ENCODE measurements at regions not wholly inside any gene's neighbourhood (a gene's known extent, or its start where the extent isn't known, plus 50 kb on each side); places are given as distances from the start of the nearest gene placed in this dataset.

GRCh38 chr10:121073728-121074127 is 222.6 kb downstream of the WDR11 start:
- DNase-seq (ENCODE audit: low spot score) = no peak

DNA sequence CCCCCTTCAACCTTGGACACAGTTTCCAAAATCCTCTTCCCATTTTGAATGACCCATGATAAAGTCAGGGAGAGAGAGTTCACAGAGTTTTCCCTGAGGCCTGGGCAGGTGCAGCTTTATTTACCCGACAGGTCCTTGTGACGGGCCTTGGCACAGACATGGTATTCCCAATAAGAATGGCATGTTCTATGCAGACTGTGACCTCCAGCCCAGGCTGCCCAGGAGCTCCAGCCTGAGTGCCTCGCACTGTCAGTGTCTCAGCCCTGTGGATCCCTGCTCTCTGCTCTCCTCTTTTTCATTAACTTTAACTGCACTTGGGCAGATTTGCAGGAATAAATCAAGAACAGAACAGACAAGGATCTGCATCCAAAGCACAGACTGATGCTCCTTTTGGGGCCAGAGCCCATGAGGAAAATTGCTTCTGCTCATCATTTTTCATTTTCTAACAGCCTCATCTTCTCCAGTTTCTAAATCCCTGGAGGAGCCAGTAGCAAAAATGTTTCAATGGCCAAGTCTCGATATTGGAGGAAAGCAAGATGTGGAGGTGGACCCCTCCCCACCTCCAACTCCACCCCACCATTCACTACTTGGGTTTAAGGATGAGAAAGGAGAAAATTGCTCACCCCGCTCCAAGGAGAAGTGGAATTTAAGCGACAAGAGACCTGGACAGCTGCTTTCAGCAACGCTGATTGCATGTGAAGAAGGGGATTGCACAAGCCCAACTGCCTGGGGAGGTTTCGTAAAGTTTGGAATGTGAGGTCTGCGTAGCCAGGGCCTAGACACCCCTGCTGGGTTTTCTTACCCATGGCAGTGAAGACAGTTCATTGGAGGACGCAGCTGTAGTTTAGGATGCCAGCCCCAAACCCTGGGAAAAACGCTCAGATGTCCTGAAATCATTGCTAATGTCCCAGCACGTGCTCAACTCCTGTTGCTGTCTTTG is 225.9 kb downstream of the WDR11 start:
- no peak for DNase-seq (ENCODE audit: low spot score)

- DNase-seq (ENCODE audit: low spot score) = no peak
Measured at GRCh38 chr10:121078036-121078435, 226.9 kb downstream of the WDR11 start.

DNA sequence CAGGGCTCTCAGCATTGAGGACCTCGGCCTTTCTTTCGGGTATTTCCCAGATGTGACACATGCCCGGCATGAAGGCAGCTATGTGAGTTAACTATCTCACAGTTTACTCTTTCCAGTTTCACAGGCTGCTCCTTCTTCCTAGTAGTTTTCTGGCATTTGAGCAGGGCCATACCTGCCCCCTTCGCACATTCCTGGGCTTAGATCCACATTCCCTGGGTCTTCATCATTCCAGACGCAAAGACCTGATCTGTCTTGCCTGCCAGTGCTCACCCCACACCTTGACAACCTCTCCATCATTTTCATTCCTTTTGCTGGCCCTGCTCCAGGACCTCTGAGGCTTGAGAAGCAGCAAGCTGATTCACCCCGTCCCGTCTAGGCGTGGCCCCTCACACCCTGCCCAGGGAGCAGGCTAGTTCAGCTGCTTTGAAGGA is 227.5 kb downstream of the WDR11 start:
- no peak for DNase-seq (ENCODE audit: low spot score)

DNA sequence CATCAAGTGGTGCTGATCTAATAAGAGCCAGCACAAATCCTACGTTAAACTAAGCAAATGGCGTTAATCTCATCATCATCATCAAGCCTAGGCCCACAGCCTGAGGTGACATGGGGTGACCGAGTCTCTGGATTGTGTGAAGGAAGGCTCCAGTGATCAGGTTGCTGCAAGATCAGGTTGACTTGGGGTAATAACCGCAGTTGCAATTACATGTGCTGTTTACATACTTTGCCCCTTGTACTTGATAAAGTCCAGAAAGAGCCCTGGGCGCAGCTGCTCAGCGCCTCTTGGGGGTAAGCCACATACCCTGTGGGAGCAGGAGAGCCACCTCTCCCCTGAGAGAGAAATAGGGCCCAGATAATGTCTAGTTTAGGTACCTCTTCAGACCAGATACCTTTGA is 228.1 kb downstream of the WDR11 start:
- DNase-seq (ENCODE audit: low spot score) = no peak

GRCh38 chr10:121080281-121080891 is 229.2 kb downstream of the WDR11 start:
- DNase-seq (ENCODE audit: low spot score) = no peak

- DNase-seq (ENCODE audit: low spot score) = no peak
Measured at GRCh38 chr10:121081306-121081705, 230.1 kb downstream of the WDR11 start.

- DNase-seq (ENCODE audit: low spot score) = no peak
Measured at GRCh38 chr10:121082984-121083383, 231.8 kb downstream of the WDR11 start.

DNA sequence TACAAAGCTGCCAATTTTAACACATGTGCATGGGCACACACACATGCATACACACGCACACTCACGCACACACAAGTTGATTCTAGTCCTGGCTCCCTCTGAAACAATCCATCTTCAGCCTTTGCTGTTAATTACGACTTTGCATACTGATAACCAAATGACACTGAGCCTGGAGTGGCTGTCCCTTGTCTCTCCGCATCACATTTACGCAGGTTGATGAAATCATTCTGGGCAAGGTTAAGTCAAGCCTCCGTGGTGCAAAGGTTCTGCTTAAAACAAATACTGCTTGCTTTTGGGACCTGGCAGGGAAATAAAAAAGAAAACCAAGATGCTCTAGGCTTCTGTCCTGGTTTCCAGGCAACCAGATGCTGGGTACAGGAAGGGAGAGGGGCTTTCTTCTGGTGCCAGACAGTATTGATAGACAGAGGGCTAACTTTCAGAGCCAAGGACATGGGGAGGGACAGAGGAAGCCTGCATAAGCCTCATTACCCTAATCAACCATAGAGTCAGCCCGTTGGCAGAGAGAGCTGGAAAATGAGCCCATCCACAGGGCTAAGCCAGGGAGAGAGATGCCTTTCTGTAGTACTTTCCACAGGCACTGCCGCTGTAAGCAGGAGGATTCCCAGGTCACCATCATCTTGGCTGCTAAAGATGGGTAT is 233.0 kb downstream of the WDR11 start:
- no peak for DNase-seq (ENCODE audit: low spot score)

GRCh38 chr10:121084675-121085070 is 233.5 kb downstream of the WDR11 start:
- DNase-seq (ENCODE audit: low spot score) = no peak

GRCh38 chr10:121085367-121085766 is 234.2 kb downstream of the WDR11 start:
- no peak for DNase-seq (ENCODE audit: low spot score)

DNA sequence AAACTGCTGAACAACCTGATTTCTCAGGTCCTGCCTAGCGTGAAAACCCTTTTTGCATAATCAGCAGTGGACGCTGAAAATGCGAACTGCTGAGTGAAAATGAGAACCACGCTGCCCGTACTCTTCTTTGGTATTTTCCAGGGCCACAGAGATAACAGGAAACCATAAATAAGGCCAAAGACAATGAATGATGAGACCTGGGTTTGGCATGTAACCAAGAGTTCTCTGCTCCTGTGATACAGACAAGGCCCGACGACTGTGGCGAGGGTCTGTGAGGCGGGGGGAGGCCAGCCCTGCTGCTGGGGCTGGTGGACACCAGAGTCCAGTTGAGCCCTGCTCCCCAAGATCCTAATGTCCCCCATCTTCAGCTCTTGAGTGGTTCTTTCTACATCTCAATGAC is 236.0 kb downstream of the WDR11 start:
- DNase-seq (ENCODE audit: low spot score) = no peak

DNA sequence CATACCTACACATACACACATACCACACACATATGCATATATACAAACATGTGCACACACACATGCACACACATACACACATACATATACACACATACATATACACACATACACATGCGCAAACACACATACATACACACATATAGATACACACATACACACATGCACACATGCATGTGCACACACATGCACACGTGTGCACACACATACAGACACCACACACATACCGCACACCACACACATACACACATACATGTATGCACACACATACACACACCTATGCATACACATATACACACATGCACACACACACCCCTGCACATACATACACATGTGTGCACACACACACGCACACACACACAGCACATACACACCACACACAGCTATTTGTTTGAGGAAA is 236.5 kb downstream of the WDR11 start:
- DNase-seq (ENCODE audit: low spot score) = no peak

- DNase-seq (ENCODE audit: low spot score) = peak; percentile 47
Measured at GRCh38 chr10:121088524-121088923, 237.4 kb downstream of the WDR11 start.

- DNase-seq (ENCODE audit: low spot score) = no peak
Measured at GRCh38 chr10:121089434-121089833, 238.3 kb downstream of the WDR11 start.

DNA sequence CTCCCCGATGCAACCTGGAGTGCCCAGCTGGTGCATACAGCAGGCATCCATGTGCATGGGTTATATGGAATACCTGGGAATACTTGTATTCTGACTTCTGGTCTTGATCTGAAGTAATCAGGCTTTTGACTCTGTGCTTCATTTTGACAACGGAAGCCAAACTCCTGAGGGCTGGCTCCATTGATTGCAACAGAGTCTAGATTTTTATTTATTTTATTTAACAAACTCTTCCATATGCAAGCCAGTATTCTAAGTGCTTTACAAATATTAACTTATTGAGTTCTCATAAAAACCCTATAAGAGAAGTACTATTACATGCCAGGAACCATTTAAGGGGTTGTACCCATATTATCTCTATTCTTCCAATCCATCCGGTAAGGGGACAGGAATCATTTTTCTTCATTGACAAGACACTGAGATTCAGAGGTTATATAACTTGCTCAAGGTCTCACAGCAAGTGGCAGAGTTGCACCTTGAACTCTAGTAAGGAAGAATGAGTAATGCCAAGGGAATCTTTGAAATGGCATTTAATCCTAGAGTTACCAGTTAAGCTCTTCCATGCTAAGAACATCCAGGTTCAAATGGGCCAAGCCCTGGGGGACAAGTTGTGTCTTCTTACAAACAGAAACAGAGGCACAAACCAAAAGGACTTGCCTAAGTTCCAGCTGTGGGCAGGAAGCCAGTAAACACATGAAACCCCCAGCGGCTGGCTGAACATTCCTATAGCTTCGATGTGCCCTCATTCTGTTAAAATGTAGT is 241.0 kb downstream of the WDR11 start:
- DNase-seq (ENCODE audit: low spot score) = no peak

GRCh38 chr10:121092720-121093095 is 241.5 kb downstream of the WDR11 start:
- DNase-seq (ENCODE audit: low spot score) = no peak

DNA sequence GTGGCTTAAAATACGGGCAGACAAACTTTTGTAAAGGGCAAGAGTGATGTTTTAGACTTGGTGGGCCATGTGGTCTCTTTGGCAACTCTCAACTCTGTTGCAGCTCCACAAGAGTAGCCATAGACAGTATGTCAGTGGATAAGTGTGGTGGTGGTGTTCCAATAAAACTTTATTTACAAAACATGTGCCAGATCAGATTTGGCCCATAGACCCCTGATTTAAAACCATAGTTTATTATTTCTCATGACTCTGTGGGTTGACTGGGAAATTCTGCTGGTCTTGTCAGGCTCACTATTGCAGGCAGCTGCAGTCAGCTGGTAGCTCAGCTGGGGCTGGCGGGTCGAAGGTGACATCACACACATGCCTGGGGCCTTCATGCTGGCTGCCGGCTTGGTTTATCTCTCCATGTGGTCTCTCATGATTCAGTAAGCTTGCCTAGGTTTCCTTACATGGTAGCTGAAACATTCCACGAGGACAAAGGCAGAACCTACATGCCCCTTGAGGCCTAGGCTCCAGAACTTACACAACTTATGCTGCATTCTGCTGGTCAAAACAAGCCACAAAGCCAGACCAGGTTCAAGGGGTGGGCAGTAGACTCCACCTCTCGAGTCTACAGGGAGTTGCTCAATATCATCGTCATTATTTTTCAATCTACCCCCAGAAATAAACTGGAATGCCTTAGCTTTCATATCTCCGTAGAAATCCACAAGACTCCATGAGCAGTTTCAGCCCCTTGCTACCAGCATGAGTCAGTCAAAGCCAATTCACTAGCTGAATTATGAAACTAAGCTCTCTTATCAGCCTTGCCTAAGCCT is 245.7 kb downstream of the WDR11 start:
- DNase-seq (ENCODE audit: low spot score) = no peak

DNA sequence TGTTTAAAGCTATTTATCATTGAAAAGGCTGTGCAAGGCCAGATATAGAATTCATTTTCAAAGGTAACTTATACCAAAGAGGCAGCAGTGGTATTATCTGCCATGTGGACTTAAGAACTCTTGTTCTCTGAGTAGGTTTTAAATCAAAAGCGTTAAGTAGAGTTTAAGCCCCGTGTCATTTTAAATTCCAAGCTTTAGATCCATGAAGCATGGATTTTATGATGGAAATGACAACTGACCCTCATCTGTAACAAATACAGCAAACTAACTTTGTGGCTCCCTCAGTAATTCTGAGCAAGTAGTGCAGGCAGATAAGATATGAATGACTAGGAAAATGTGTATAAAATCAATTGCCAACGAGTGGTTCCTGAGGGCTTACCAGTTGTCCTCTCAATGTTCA is 247.0 kb downstream of the WDR11 start:
- DNase-seq (ENCODE audit: low spot score) = no peak

DNA sequence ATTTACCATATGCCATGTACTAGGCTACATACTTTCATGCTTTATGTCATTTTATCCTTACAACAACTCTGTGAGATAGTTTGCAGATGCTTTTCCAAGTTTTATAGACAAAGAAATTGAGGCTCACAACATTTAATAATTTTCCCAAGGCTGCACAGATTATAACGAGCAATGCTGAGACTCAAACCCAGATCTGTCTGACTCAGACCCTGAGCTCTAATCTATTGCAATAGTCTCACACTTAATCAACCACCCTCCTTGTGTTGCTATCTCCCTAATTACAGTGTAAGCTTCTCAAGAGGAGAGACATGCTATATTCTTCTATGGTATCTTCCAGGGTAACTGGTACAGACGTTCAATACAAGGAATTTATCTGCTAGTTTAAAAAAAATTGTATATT is 247.6 kb downstream of the WDR11 start:
- no peak for DNase-seq (ENCODE audit: low spot score)

DNA sequence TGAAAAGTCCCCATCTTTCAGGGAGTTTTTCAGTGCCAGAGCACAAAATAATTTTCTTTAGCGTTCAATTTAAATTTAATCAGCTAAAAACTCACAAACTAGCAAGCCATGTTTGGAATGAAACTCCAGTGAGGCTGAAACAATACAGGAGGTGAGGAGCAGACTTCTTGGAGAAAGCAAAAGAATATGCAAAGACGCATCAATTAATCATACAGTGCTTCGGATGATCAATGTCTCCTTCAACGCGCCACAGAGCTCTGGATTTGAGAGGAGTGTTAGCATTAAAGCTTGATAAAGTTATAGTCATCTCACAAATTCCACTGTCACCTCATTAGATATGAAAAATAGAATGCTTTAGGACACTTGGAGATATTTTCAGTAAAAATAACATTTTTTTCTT is 248.0 kb downstream of the WDR11 start:
- no peak for DNase-seq (ENCODE audit: low spot score)

Data from RKO (cell line).